Vagina (tissue), 2 donors: ENCODE measurements at regions not wholly inside any gene's neighbourhood (a gene's known extent, or its start where the extent isn't known, plus 50 kb on each side); places are given as distances from the start of the nearest gene placed in this dataset.

Source experiments
- POLR2A ChIP-seq, 2 donors: fragments of 450-650 bp; IDR thresholded peaks; one replicate each; pipeline ENCODE4 v1.6.1; 2017; ENCODE audit warnings: antibody characterized with exemption in 2 of 2, mild to moderate bottlenecking in 2 of 2, moderate library complexity in 2 of 2
- TF ChIP-seq, protein P1 (sequence below), 3 experiments: fragments of 450-650 bp in 2 of 3; fragments of 200-600 bp in 1 of 3; sonication (generic) in 1 of 3; IDR thresholded peaks; one replicate each; pipeline ENCODE4 v1.5.1; 2017 to 2019; ENCODE audit warnings: antibody characterized with exemption in 3 of 3, mild to moderate bottlenecking in 2 of 3, moderate library complexity in 2 of 3

DNA sequence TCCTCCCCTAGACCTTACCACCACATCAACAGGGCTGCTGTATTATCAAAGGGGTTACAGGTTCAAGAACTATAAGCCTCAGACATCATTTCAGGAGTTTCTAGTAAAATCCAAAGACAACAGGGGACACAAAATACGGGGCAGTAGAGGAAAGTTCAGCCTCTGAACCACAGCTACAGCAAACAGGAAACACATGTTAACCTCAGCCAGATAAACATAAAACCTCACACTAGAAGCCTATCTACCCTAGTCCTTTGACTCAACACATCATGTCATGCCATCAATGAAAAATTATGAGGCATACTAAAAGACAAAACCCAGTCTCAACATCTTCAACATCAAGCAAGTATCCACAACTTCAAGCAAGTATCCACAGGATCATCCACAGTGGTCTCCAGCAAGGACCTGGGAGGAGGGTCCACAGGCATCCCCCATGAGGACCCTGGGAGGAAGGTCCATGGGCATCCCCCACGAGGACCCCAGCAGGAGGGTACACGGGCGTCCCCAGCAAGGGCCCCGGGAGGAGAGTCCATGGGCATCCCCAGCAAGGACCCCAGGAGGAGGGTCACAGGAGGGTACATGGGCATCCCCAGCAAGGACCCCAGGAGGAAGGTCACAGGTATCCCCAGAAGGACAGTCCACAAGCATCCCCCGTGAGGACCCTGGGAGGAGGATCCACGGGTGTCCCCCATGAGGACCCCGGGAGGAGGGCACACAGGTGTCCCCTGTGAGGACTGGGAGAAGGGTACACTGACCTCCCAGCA, 440.0 kb downstream of the MATN1 start:
- TF ChIP-seq, protein P1, sequence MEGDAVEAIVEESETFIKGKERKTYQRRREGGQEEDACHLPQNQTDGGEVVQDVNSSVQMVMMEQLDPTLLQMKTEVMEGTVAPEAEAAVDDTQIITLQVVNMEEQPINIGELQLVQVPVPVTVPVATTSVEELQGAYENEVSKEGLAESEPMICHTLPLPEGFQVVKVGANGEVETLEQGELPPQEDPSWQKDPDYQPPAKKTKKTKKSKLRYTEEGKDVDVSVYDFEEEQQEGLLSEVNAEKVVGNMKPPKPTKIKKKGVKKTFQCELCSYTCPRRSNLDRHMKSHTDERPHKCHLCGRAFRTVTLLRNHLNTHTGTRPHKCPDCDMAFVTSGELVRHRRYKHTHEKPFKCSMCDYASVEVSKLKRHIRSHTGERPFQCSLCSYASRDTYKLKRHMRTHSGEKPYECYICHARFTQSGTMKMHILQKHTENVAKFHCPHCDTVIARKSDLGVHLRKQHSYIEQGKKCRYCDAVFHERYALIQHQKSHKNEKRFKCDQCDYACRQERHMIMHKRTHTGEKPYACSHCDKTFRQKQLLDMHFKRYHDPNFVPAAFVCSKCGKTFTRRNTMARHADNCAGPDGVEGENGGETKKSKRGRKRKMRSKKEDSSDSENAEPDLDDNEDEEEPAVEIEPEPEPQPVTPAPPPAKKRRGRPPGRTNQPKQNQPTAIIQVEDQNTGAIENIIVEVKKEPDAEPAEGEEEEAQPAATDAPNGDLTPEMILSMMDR (IDR thresholded peaks at IDR 0.05), result no peak
- TF ChIP-seq POLR2A (IDR thresholded peaks at IDR 0.05), result no peak
